GM12878 (cell line): ENCODE measurements at regions not wholly inside any gene's neighbourhood (a gene's known extent, or its start where the extent isn't known, plus 50 kb on each side); places are given as distances from the start of the nearest gene placed in this dataset.

Experiments
- ATAC-seq: fragments of 200-7000 bp; cut with Tn5 transposase; 3 replicates; pipeline ENCODE4 v1.9.1; 2020; ENCODE audit warnings: mild to moderate bottlenecking, moderate library complexity
- BruUV-seq: library from RNA; stranded (reverse); fragments of 400-500 nt; replicated peaks from 2 replicates; lab custom pipeline; 2021; lab: Mats Ljungman, UMichigan
- CTCF ChIA-PET: fragments of 300-600 bp; sonication (Branson Sonifier 250); formaldehyde crosslinking; extraction: SDS; loops from one replicate; lab custom pipeline; 2021; ENCODE audit warnings: inconsistent platforms; lab: Yijun Ruan, JAX
- POLR2A ChIA-PET: fragments of 350-600 bp; formaldehyde crosslinking; extraction: SDS; loops from one replicate; lab custom pipeline; 2021; ENCODE audit warnings: inconsistent platforms; lab: Charles Lee
- RAD21 ChIA-PET: fragments of 300-600 bp; sonication (Branson Sonifier 250); formaldehyde crosslinking; loops from one replicate; lab custom pipeline; 2023; ENCODE audit warnings: antibody characterized with exemption; ENCODE audit not compliant: unreplicated experiment; lab: Charles Lee
- SMC1A ChIA-PET: fragments of 300-600 bp; sonication (Branson Sonifier 250); formaldehyde crosslinking; loops from one replicate; lab custom pipeline; 2023; ENCODE audit not compliant: unreplicated experiment, uncharacterized antibody; lab: Charles Lee
- DNase-seq: peaks from one replicate; pipeline ENCODE4 v3.0.0-alpha.2; 2011; ENCODE audit warnings: low read depth, low spot score
- FAIRE-seq: peaks from 3 replicates; lab custom pipeline; 2011; peaks lifted over from hg19 to GRCh38; lab: Jason Lieb, UNC
- H2AFZ ChIP-seq: 2 replicates; pipeline ENCODE4 v1.6.0; 2011; ENCODE audit warnings: low read depth, low read length, control low read depth; ENCODE audit not compliant: control insufficient read depth
- H3K27ac ChIP-seq: 2 replicates; pipeline ENCODE4 v1.5.1; 2011; ENCODE audit warnings: control low read depth; ENCODE audit not compliant: control insufficient read depth, insufficient read depth
- H3K27me3 ChIP-seq, 2 experiments: replicated peaks in 1 of 2; 2 replicates each; pipeline versions ENCODE4 v1.6.0 to v1.6.1; 2011; ENCODE audit warnings: low read length in 1 of 2; ENCODE audit not compliant: control insufficient read depth in 2 of 2, insufficient read depth in 2 of 2
- H3K36me3 ChIP-seq, 2 experiments: 2 replicates each; pipeline ENCODE4 v1.5.1; 2011; ENCODE audit warnings: low read length in 1 of 2; ENCODE audit not compliant: control insufficient read depth in 2 of 2, insufficient read depth in 2 of 2
- H3K4me1 ChIP-seq: 2 replicates; pipeline ENCODE4 v1.6.1; 2011; ENCODE audit warnings: mild to moderate bottlenecking, low read length, moderate library complexity, mixed read lengths; ENCODE audit not compliant: control insufficient read depth, insufficient read depth
- H3K4me2 ChIP-seq: 2 replicates; pipeline ENCODE4 v1.6.0; 2011; ENCODE audit warnings: control low read depth; ENCODE audit not compliant: control insufficient read depth, insufficient read depth
- H3K4me3 ChIP-seq: fragments of 200-600 bp; sonication (generic); 2 replicates; pipeline ENCODE4 v1.5.1; 2016
- H3K79me2 ChIP-seq: 2 replicates; pipeline ENCODE4 v1.6.0; 2011; ENCODE audit warnings: low read length; ENCODE audit not compliant: control insufficient read depth, insufficient read depth
- H3K9ac ChIP-seq: 2 replicates; pipeline ENCODE4 v1.8.0; 2011; ENCODE audit warnings: low read length, control low read depth, mixed read lengths; ENCODE audit not compliant: control insufficient read depth, insufficient read depth
- H3K9me3 ChIP-seq: replicated peaks from 3 replicates; pipeline ENCODE4 v1.5.1; 2011; ENCODE audit warnings: mild to moderate bottlenecking, low read length; ENCODE audit not compliant: control insufficient read depth, insufficient read depth
- H4K20me1 ChIP-seq: 2 replicates; pipeline ENCODE4 v1.6.0; 2011; ENCODE audit not compliant: control insufficient read depth, insufficient read depth
- DPF2 ChIP-seq: fragments of 450-650 bp; IDR thresholded peaks from 2 replicates; pipeline ENCODE4 v1.6.1; 2017; ENCODE audit warnings: mild to moderate bottlenecking
- EP300 ChIP-seq, 2 experiments: fragments of 150-350 bp in 1 of 2; IDR thresholded peaks; 2 replicates each; pipeline ENCODE4 v1.6.1; 2011 to 2012; ENCODE audit warnings: low read depth in 2 of 2, low read length in 2 of 2, borderline replicate concordance in 1 of 2, improper control_type of control experiment in 1 of 2, inconsistent platforms in 1 of 2; ENCODE audit not compliant: control insufficient read depth in 1 of 2
- FOXK2 ChIP-seq: fragments of 450-650 bp; IDR thresholded peaks from 2 replicates; pipeline ENCODE4 v1.6.1; 2017; ENCODE audit warnings: mild to moderate bottlenecking, moderate library complexity
- HDGF ChIP-seq: fragments of 450-650 bp; IDR thresholded peaks from 2 replicates; pipeline ENCODE4 v1.6.1; 2016; ENCODE audit warnings: antibody characterized with exemption
- HSF1 ChIP-seq: fragments of 150-350 bp; IDR thresholded peaks from 2 replicates; pipeline ENCODE4 v1.6.1; 2014; ENCODE audit warnings: mild to moderate bottlenecking, low read depth, low read length
- KAT2A ChIP-seq: conservative IDR thresholded peaks from 2 replicates; pipeline ENCODE4 v1.6.1; 2011; ENCODE audit warnings: low read depth, low read length; ENCODE audit not compliant: control insufficient read depth
- KLF5 ChIP-seq: fragments of 450-650 bp; IDR thresholded peaks from 2 replicates; pipeline ENCODE4 v1.6.1; 2014; ENCODE audit warnings: mild to moderate bottlenecking; ENCODE audit not compliant: partially characterized antibody
- PML ChIP-seq: IDR thresholded peaks from 2 replicates; pipeline ENCODE4 v1.6.1; 2012; ENCODE audit warnings: low read length, inconsistent platforms
- POU2F2 ChIP-seq: IDR thresholded peaks from 3 replicates; pipeline ENCODE4 v1.6.1; 2011; ENCODE audit warnings: low read depth, mild to moderate bottlenecking, low read length, borderline replicate concordance
- SMAD1 ChIP-seq: fragments of 450-650 bp; IDR thresholded peaks from 2 replicates; pipeline ENCODE4 v1.6.1; 2018; ENCODE audit warnings: mild to moderate bottlenecking, low read depth; ENCODE audit not compliant: partially characterized antibody
- STAT1 ChIP-seq: fragments of 450-650 bp; conservative IDR thresholded peaks from 2 replicates; pipeline ENCODE4 v1.6.1; 2014; ENCODE audit warnings: antibody characterized with exemption, mild to moderate bottlenecking
- TARDBP ChIP-seq: IDR thresholded peaks from 2 replicates; pipeline ENCODE4 v1.6.1; 2016; ENCODE audit warnings: borderline replicate concordance
- ZBED1 ChIP-seq: IDR thresholded peaks from 2 replicates; pipeline ENCODE4 v1.6.1; 2016; ENCODE audit warnings: borderline replicate concordance
- ZNF274 ChIP-seq: IDR thresholded peaks from one replicate; pipeline ENCODE4 v1.8.0; 2011; ENCODE audit not compliant: insufficient read length, insufficient read depth
- ZSCAN29 ChIP-seq: fragments of 450-650 bp; IDR thresholded peaks from 2 replicates; pipeline ENCODE4 v1.6.1; 2017; ENCODE audit warnings: mild to moderate bottlenecking, moderate library complexity
- WGBS: methylation state at CpG from one replicate; pipeline ENCODE4 v1.1.6; 2016; ENCODE audit warnings: low lambda C conversion rate; ENCODE audit not compliant: insufficient replicate concordance, insufficient coverage; ENCODE audit errors: missing lambda C conversion rate; 5-methylcytosine and 5-hydroxymethylcytosine counted together
- in situ Hi-C: fragments of 300-500 bp; cut with MboI; formaldehyde crosslinking; loops from 9 replicates; pipeline ENCODE4 v1.14.3; 2018; ENCODE audit warnings: mixed read lengths
- intact Hi-C: fragments of 100-400 bp; cut with micrococcal nuclease; formaldehyde crosslinking; loops from one replicate; pipeline ENCODE4 v1.14.2; 2022; ENCODE audit not compliant: unreplicated experiment

- ChIA-PET RAD21 (no interaction called here), POLR2A (no interaction called here), SMC1A (no interaction called here), CTCF (no interaction called here)
- no TSS peak for BruUV-seq
- TF ChIP-seq STAT1 (no peak), ZBED1 (no peak), KAT2A (no peak), HSF1 (no peak), TARDBP (no peak), POU2F2 (no peak), EP300 (IDR thresholded peaks at IDR 0.05; ENCODE audit: borderline replicate concordance in 1 of 2, control insufficient read depth in 1 of 2, low read depth in 2 of 2, low read length in 2 of 2) (no peak), ZSCAN29 (no peak), SMAD1 (no peak), HDGF (no peak), KLF5 (no peak), ZNF274 (no peak), FOXK2 (no peak), PML (no peak), DPF2 (no peak)
- H3K36me3 ChIP-seq: no peaks in the 10 kb centered on the region
- FAIRE-seq (no peak), DNase-seq (no peak), ATAC-seq (no peak)
- no peaks in the 10 kb centered on the region for H3K9me3 ChIP-seq
- H3K27me3 ChIP-seq: no peaks in the 10 kb centered on the region
- no peak overlapping the region for H3K4me3 ChIP-seq
- no peak overlapping the region for H2AFZ ChIP-seq
- WGBS: 51% methylated on average over 4 of the region's 4 CpGs
- in situ Hi-C loops (no loop called here), intact Hi-C loops (no loop called here)
- no peak overlapping the region for H3K9ac ChIP-seq
- H3K4me2 ChIP-seq: no peak overlapping the region
- H3K79me2 ChIP-seq: no peaks in the 10 kb centered on the region
- no peaks in the 10 kb centered on the region for H4K20me1 ChIP-seq
- H3K4me1 ChIP-seq: no peaks in the 10 kb centered on the region
- no peak overlapping the region for H3K27ac ChIP-seq
Measured at GRCh38 chr3:87835236-87835635, 223.6 kb downstream of the CGGBP1 start.
